ENCODE measurements at regions not wholly inside any gene's neighbourhood (a gene's known extent, or its start where the extent isn't known, plus 50 kb on each side); places are given as distances from the start of the nearest gene placed in this dataset.

- no peak for TF ChIP-seq CTCF (IDR thresholded peaks at IDR 0.05 in 8 of 11, conservative IDR thresholded peaks at IDR 0.05 in 3 of 11)
- TF ChIP-seq POLR2A (IDR thresholded peaks at IDR 0.05) = no peak
- no peak for TF ChIP-seq POLR2AphosphoS5 (IDR thresholded peaks at IDR 0.05)
These were observed 1504.8 kb upstream of the TMEM132C start for GRCh38 chr12:126762150-126762549.
